ENCODE measurements at regions not wholly inside any gene's neighbourhood (a gene's known extent, or its start where the extent isn't known, plus 50 kb on each side); places are given as distances from the start of the nearest gene placed in this dataset.
"Not testable (repeated sequence)": the region's sequence is repeated elsewhere in the genome, so short reads cannot be mapped to it uniquely, and the experiment has no call there.

DNA sequence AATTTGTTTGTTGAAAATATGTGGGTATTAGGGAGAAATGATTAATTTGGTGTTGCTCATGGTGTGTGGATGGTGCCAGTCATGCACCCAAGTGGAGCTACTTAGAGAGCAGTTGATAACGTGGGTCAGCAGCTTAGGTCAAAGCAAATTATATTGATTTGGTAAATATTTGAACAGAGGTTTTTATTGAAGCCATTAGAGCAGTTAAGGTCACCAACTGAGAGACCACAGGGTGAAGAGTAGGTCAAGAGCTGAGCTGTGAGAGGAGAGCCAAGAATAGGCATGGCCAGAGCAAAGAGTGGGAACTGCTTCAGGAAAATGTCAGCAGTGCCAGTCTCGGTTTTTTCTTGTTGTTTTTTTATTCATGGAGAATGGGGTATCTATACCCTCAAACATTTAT lies 97.9 kb downstream of the TMEM168 start:
- no peak for DNase-seq

DNA sequence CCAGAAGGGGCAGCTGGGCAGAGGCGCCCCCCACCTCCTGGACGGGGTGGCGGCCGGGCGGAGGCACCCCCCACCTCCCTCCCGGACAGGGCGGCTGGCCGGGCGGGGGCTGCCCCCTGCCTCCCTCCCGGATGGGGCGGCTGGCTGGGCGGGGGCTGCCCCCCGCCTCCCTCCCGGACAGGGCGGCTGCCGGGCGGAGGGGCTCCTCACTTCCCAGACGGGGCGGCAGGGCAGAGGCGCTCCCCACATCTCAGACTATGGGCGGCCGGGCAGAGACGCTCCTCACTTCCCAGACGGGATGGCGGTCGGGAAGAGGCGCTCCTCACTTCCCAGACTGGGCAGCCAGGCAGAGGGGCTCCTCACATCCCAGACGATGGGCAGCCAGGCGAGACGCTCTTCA lies 93.0 kb downstream of the TMEM168 start:
- not testable (repeated sequence) for DNase-seq

DNA sequence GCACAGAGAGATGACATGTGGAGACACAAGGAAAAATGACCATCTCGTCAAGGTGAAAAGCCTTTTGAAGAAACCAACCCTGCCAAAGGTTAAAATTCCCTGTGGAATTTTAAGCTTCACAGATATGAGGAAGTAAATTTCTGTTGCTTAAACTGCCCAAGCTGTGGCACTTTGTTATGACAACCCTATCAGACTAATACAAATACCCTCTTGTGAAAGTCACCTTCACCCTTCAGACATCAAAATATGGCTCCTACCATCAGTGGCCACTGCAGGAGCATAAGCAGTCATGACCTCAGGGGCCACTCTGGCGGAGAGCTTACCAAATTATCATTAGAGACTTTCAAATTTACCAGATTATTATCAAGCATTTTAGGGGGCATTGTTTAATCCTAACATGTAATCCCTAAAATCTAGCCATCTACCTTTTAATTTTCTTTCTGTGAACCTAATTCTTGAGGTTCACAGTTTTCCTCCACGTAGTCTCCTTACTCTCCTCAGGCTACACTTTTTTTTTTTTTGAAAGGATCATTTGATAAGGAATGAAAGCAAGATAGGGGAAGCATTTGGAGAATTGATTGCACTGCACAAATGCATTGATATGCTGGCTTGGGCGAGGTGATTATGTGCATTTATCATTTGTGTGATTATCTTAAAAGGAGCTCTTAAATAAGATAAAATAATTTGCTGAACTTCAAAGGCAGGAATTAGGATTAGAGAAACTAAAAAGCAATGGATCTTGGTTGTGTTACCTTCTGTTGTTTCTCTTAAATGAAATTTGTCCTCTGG lies 90.3 kb downstream of the TMEM168 start:
- DNase-seq: no peak

DNA sequence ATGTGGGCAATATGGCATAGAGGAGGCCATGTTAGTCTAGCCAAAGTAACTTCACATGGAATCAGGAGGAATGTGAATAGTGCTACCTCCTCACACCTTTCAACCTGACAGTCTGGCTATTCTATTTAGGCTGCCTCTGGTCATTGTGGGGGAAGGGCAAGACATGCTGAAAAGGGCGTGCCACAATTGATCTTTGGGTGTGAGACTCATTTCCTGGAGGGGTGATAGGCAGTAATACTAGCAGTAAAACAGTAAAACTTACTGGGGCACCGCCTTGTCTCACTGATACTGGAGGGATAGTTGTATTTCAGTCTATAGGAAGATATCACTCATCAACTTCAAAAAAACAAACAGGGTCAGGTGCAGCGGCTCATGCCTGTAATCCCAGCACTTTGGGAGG lies 88.7 kb downstream of the TMEM168 start:
- DNase-seq: no peak

- DNase-seq: no peak
Observed at GRCh38 chr7:112707655-112708054, 82.5 kb downstream of the TMEM168 start.

GRCh38 chr7:112708236-112708635 lies 82.0 kb downstream of the TMEM168 start:
- no peak for DNase-seq

Data from hematopoietic multipotent progenitor cell treated with erythropoietin and hydrocortisone succinate and interleukin-3 and kit ligand, for 4 days (in vitro differentiated cells).